Caco-2 (cell line): ENCODE measurements at regions not wholly inside any gene's neighbourhood (a gene's known extent, or its start where the extent isn't known, plus 50 kb on each side); places are given as distances from the start of the nearest gene placed in this dataset.

Experiments
- BruUV-seq: library from RNA; stranded (reverse); fragments of 400-500 nt; replicated peaks from 2 replicates; lab custom pipeline; 2021; lab: Mats Ljungman, UMichigan
- CTCF ChIA-PET: fragments of 300-600 bp; sonication (Branson Sonifier 250); formaldehyde crosslinking; loops from one replicate; lab custom pipeline; 2022; ENCODE audit warnings: antibody characterized with exemption; lab: Charles Lee
- POLR2A ChIA-PET: fragments of 300-600 bp; sonication (Branson Sonifier 250); formaldehyde crosslinking; loops from one replicate; lab custom pipeline; 2022; ENCODE audit warnings: antibody characterized with exemption; lab: Charles Lee
- DNase-seq, 2 experiments: peaks; one replicate each; pipeline versions ENCODE4 v3.0.0 to v3.0.0-alpha.2; 2020 to 2022
- H3K27me3 ChIP-seq: replicated peaks from 2 replicates; pipeline ENCODE4 v1.6.0; 2011; ENCODE audit warnings: low read length; ENCODE audit not compliant: control insufficient read depth, insufficient read depth
- H3K36me3 ChIP-seq: 2 replicates; pipeline ENCODE4 v1.5.1; 2011; ENCODE audit warnings: low read length; ENCODE audit not compliant: control insufficient read depth, insufficient read depth
- H3K4me1 ChIP-seq: fragments of 250-450 bp; sonication (Bioruptor Pico); 2 replicates; pipeline ENCODE4 v1.5.1; 2020; ENCODE audit warnings: mild to moderate bottlenecking
- H3K4me3 ChIP-seq: 2 replicates; pipeline ENCODE4 v1.5.1; 2011; ENCODE audit warnings: low read depth, mild to moderate bottlenecking, control low read depth, low read length
- H3K9me3 ChIP-seq: fragments of 250-450 bp; sonication (Bioruptor Pico); 2 replicates; pipeline ENCODE4 v1.5.1; 2020; ENCODE audit warnings: mild to moderate bottlenecking, moderate library complexity
- H3K27ac Mint-ChIP-seq: one replicate; pipeline ENCODE4 v1.8.0; 2022; ENCODE audit warnings: mixed read lengths; ENCODE audit not compliant: unreplicated experiment
- H3K27me3 Mint-ChIP-seq: one replicate; pipeline ENCODE4 v1.8.0; 2022; ENCODE audit warnings: mixed read lengths; ENCODE audit not compliant: insufficient read depth, unreplicated experiment
- H3K36me3 Mint-ChIP-seq: one replicate; pipeline ENCODE4 v1.8.0; 2022; ENCODE audit warnings: mild to moderate bottlenecking, mixed read lengths; ENCODE audit not compliant: insufficient read depth, unreplicated experiment
- H3K4me1 Mint-ChIP-seq: one replicate; pipeline ENCODE4 v1.8.0; 2022; ENCODE audit warnings: low read depth, mixed read lengths; ENCODE audit not compliant: unreplicated experiment
- H3K4me3 Mint-ChIP-seq: one replicate; pipeline ENCODE4 v1.8.0; 2022; ENCODE audit warnings: mild to moderate bottlenecking, moderate library complexity, mixed read lengths; ENCODE audit not compliant: unreplicated experiment
- H3K9me3 Mint-ChIP-seq: one replicate; pipeline ENCODE4 v1.8.0; 2022; ENCODE audit warnings: mixed read lengths; ENCODE audit not compliant: unreplicated experiment
- intact Hi-C: fragments of 100-400 bp; cut with micrococcal nuclease; formaldehyde crosslinking; loops from one replicate; pipeline ENCODE4 v1.10.0; 2022; ENCODE audit not compliant: unreplicated experiment
- TF ChIP-seq, protein P1 (sequence below), 2 experiments: fragments of 200-600 bp in 1 of 2; IDR thresholded peaks; 1 replicate in 1 of 2; 2 replicates in 1 of 2; pipeline versions ENCODE4 v1.5.1 to v1.8.0; 2011 to 2022; ENCODE audit warnings: antibody characterized with exemption in 1 of 2, control low read depth in 1 of 2, inconsistent platforms in 1 of 2, low read depth in 1 of 2, low read length in 1 of 2, mild to moderate bottlenecking in 1 of 2, moderate library complexity in 1 of 2; ENCODE audit not compliant: insufficient read depth in 1 of 2, severe bottlenecking in 1 of 2, unreplicated experiment in 1 of 2

DNA sequence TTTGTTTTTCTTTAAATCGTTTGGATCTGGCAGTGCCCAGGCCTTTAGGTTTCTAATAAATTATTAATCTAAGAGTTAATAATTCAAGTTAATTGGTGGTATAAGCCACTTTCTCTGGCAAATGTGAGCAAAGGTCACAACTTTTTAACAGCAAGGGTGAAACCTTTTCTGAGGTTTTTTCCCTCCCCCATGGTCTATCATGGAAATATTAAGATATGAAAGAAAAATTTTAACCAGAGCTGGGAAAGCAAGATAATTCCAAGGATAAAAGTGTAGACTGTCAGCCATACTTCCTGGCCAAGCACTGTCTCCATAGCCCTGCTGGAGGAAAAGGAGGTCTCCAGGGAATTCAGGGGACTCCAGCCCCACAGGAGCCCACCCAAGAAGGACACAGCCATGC is 341.2 kb downstream of the SETD4 start:
- no peaks in the 10 kb centered on the region for H3K4me1 ChIP-seq
- Mint-ChIP-seq H3K27ac (no peak overlapping the region), H3K4me1 (no peaks in the 10 kb centered on the region), H3K4me3 (no peak overlapping the region), H3K9me3 (no peaks in the 10 kb centered on the region), H3K36me3 (no peaks in the 10 kb centered on the region), H3K27me3 (no peaks in the 10 kb centered on the region)
- H3K36me3 ChIP-seq = no peaks in the 10 kb centered on the region
- no peaks in the 10 kb centered on the region; the same call in 1 of the 2 replicates for H3K9me3 ChIP-seq
- TF ChIP-seq, protein P1, sequence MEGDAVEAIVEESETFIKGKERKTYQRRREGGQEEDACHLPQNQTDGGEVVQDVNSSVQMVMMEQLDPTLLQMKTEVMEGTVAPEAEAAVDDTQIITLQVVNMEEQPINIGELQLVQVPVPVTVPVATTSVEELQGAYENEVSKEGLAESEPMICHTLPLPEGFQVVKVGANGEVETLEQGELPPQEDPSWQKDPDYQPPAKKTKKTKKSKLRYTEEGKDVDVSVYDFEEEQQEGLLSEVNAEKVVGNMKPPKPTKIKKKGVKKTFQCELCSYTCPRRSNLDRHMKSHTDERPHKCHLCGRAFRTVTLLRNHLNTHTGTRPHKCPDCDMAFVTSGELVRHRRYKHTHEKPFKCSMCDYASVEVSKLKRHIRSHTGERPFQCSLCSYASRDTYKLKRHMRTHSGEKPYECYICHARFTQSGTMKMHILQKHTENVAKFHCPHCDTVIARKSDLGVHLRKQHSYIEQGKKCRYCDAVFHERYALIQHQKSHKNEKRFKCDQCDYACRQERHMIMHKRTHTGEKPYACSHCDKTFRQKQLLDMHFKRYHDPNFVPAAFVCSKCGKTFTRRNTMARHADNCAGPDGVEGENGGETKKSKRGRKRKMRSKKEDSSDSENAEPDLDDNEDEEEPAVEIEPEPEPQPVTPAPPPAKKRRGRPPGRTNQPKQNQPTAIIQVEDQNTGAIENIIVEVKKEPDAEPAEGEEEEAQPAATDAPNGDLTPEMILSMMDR (IDR thresholded peaks at IDR 0.05; ENCODE audit: insufficient read depth in 1 of 2, low read depth in 1 of 2, low read length in 1 of 2, severe bottlenecking in 1 of 2, unreplicated experiment in 1 of 2) = no peak
- H3K4me3 ChIP-seq = no peak overlapping the region
- intact Hi-C loops = no loop called here
- no TSS peak for BruUV-seq
- ChIA-PET POLR2A (no interaction called here), CTCF (no interaction called here)
- DNase-seq = no peak
- H3K27me3 ChIP-seq = no peaks in the 10 kb centered on the region

DNA sequence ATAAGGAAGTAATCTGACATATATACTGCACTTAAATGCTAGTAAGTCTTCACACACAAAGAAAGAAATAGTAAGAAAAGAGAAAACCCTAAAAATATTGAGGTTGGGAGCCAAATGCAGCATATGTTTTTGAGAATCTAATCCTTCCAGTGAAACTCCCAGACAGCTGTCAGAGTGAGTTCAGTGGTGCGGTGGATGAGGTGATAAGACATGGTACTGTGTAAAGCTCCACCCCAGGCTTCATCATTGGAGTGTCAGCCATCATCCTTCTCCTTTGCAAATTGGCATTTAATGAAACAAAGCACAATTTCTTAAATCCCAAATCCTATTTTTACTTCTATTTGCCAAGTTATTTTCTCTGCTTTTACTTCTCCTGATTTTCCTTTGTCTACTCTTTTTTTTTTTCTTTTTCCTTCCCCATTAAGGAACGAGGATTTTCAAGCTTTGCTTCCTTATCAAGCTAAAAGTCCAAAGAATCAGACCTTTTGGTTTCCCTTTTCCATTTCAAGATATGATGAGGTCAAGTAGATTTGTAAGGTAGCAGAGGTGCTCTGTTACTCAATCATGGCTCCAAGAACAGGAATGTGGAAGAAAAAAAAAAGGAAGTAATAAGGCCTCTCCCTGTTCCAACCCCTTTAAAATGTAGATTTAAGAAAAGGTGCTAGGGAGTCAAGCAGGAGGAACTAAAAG is 343.3 kb downstream of the SETD4 start:
- no peaks in the 10 kb centered on the region for H3K36me3 Mint-ChIP-seq
- H3K4me3 ChIP-seq = no peak overlapping the region
- no TSS peak for BruUV-seq
- H3K9me3 Mint-ChIP-seq = no peaks in the 10 kb centered on the region
- H3K9me3 ChIP-seq = no peaks in the 10 kb centered on the region; the same call in 1 of the 2 replicates
- no peaks in the 10 kb centered on the region for H3K27me3 Mint-ChIP-seq
- ChIA-PET POLR2A (no interaction called here), CTCF (no interaction called here)
- no peak overlapping the region for H3K27ac Mint-ChIP-seq
- no peak overlapping the region for H3K4me3 Mint-ChIP-seq
- intact Hi-C loops = no loop called here
- no peaks in the 10 kb centered on the region for H3K36me3 ChIP-seq
- no peaks in the 10 kb centered on the region for H3K27me3 ChIP-seq
- TF ChIP-seq, protein P1 (IDR thresholded peaks at IDR 0.05; ENCODE audit: insufficient read depth in 1 of 2, low read depth in 1 of 2, low read length in 1 of 2, severe bottlenecking in 1 of 2, unreplicated experiment in 1 of 2) = no peak
- H3K4me1 ChIP-seq = no peaks in the 10 kb centered on the region
- no peaks in the 10 kb centered on the region for H3K4me1 Mint-ChIP-seq
- no peak for DNase-seq

DNA sequence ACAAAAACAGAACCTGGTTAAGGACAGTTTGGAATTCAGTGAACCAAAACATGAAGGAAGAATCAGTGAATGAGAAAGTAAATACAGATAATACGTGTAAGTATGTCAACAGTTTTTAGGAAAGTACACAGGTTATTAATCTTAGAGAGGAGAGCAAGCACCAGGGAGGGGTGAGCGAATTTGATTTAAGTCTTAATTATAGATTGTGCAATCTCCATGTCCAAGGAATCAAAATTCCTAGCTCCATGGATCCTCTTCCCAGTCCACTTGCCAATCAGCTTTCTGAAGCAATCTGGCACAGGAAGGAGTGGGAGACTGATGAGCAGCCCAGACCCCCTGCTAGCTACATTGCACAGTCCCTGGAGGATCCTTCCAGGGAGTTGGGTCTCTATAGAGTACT is 346.4 kb downstream of the SETD4 start:
- Histone ChIP-seq H3K9me3 (no peaks in the 10 kb centered on the region), H3K36me3 (no peaks in the 10 kb centered on the region), H3K4me3 (no peak overlapping the region), H3K4me1 (no peaks in the 10 kb centered on the region), H3K27me3 (no peaks in the 10 kb centered on the region)
- TF ChIP-seq, protein P1 (IDR thresholded peaks at IDR 0.05; ENCODE audit: insufficient read depth in 1 of 2, low read depth in 1 of 2, low read length in 1 of 2, severe bottlenecking in 1 of 2, unreplicated experiment in 1 of 2) = no peak
- H3K27me3 Mint-ChIP-seq = no peaks in the 10 kb centered on the region
- ChIA-PET CTCF (no interaction called here), POLR2A (no interaction called here)
- no TSS peak for BruUV-seq
- intact Hi-C loops = no loop called here
- H3K4me3 Mint-ChIP-seq = no peak overlapping the region
- no peaks in the 10 kb centered on the region for H3K36me3 Mint-ChIP-seq
- no peak overlapping the region for H3K27ac Mint-ChIP-seq
- DNase-seq = no peak
- no peaks in the 10 kb centered on the region for H3K4me1 Mint-ChIP-seq
- H3K9me3 Mint-ChIP-seq = no peaks in the 10 kb centered on the region
